DND-41 (cell line): ENCODE measurements at regions not wholly inside any gene's neighbourhood (a gene's known extent, or its start where the extent isn't known, plus 50 kb on each side); places are given as distances from the start of the nearest gene placed in this dataset.

Source experiments
- ATAC-seq: fragments of 200-7000 bp; cut with Tn5 transposase; 3 replicates; pipeline ENCODE4 v1.9.1; 2021; ENCODE audit warnings: low read depth; ENCODE audit not compliant: insufficient read depth
- DNase-seq: peaks from one replicate; pipeline ENCODE4 v3.0.0-alpha.2; 2020
- H2AFZ ChIP-seq: 2 replicates; pipeline ENCODE4 v1.6.0; 2012; ENCODE audit warnings: low read depth, low read length
- H3K27ac ChIP-seq: 2 replicates; pipeline ENCODE4 v1.5.1; 2012; ENCODE audit warnings: low read length, inconsistent platforms
- H3K27me3 ChIP-seq: fragments of 200-600 bp; sonication (generic); 2 replicates; pipeline ENCODE4 v1.6.0; 2012; ENCODE audit warnings: low read length, mild to moderate bottlenecking, inconsistent platforms; ENCODE audit not compliant: insufficient read depth, poor library complexity
- H3K36me3 ChIP-seq: 2 replicates; pipeline ENCODE4 v1.5.1; 2012; ENCODE audit warnings: low read length, inconsistent platforms; ENCODE audit not compliant: insufficient read depth
- H3K4me1 ChIP-seq: 2 replicates; pipeline ENCODE4 v1.5.1; 2012; ENCODE audit warnings: mild to moderate bottlenecking, low read length; ENCODE audit not compliant: insufficient read depth
- H3K4me2 ChIP-seq: 2 replicates; pipeline ENCODE4 v1.6.0; 2012; ENCODE audit warnings: mild to moderate bottlenecking, moderate library complexity, low read length, inconsistent platforms; ENCODE audit not compliant: insufficient read depth
- H3K4me3 ChIP-seq, 2 experiments: fragments of 200-600 bp in 1 of 2; shearing (Covaris generic) in 1 of 2; 2 replicates each; pipeline ENCODE4 v1.5.1; 2012 to 2016; ENCODE audit warnings: inconsistent platforms in 2 of 2, low read length in 2 of 2, mild to moderate bottlenecking in 2 of 2, low read depth in 1 of 2, moderate library complexity in 1 of 2
- H3K79me2 ChIP-seq: 2 replicates; pipeline ENCODE4 v1.6.0; 2012; ENCODE audit warnings: low read length, inconsistent platforms; ENCODE audit not compliant: insufficient read depth
- H3K9ac ChIP-seq: 2 replicates; pipeline ENCODE4 v1.6.0; 2012; ENCODE audit warnings: low read depth, mild to moderate bottlenecking, inconsistent platforms, low read length, moderate library complexity
- H3K9me3 ChIP-seq: 2 replicates; pipeline ENCODE4 v1.5.1; 2012; ENCODE audit warnings: low read length, moderate library complexity, mild to moderate bottlenecking, inconsistent platforms; ENCODE audit not compliant: insufficient read depth, severe bottlenecking
- H4K20me1 ChIP-seq: 2 replicates; pipeline ENCODE4 v1.6.0; 2012; ENCODE audit warnings: low read length; ENCODE audit not compliant: insufficient read depth
- EZH2 ChIP-seq: IDR thresholded peaks from 3 replicates; pipeline ENCODE4 v1.6.1; 2012; ENCODE audit warnings: borderline replicate concordance, low read depth, mild to moderate bottlenecking, moderate library complexity, low read length, inconsistent platforms; ENCODE audit not compliant: severe bottlenecking
- TF ChIP-seq, protein P1 (sequence below): IDR thresholded peaks from 2 replicates; pipeline ENCODE4 v1.5.1; 2012; ENCODE audit warnings: borderline replicate concordance, low read length, moderate library complexity, mild to moderate bottlenecking; ENCODE audit not compliant: poor library complexity, severe bottlenecking; ENCODE audit errors: extremely low read depth

DNA sequence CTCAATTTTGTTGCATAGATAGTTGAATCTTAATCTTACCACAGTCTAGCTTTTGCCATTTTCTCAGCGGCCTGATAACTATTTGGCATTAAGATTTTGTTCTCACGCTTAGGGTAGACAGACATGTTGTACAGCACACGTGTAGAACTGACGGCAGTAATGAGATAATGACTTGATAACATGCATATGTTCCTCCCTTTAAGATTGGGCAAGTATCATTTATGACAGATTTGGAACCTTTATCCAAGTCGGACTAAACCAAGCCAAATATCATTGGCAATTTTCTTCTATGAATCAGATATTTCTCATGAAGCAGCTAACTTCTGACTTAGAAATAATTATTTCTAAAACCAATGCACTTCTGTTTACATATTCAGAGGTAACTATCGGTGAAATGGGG is 205.5 kb downstream of the NDFIP2 start:
- H4K20me1 ChIP-seq: no peaks in the 10 kb centered on the region
- H3K4me1 ChIP-seq: no peaks in the 10 kb centered on the region
- DNase-seq (no peak), ATAC-seq (no peak)
- H3K79me2 ChIP-seq: no peaks in the 10 kb centered on the region
- no peaks in the 10 kb centered on the region for H3K36me3 ChIP-seq
- no peak overlapping the region for H3K27ac ChIP-seq
- no peak overlapping the region for H3K4me3 ChIP-seq
- no peaks in the 10 kb centered on the region for H3K9me3 ChIP-seq
- no peak overlapping the region for H2AFZ ChIP-seq
- no peak overlapping the region for H3K9ac ChIP-seq
- no peak overlapping the region for H3K4me2 ChIP-seq
- no peak for TF ChIP-seq EZH2
- TF ChIP-seq, protein P1, sequence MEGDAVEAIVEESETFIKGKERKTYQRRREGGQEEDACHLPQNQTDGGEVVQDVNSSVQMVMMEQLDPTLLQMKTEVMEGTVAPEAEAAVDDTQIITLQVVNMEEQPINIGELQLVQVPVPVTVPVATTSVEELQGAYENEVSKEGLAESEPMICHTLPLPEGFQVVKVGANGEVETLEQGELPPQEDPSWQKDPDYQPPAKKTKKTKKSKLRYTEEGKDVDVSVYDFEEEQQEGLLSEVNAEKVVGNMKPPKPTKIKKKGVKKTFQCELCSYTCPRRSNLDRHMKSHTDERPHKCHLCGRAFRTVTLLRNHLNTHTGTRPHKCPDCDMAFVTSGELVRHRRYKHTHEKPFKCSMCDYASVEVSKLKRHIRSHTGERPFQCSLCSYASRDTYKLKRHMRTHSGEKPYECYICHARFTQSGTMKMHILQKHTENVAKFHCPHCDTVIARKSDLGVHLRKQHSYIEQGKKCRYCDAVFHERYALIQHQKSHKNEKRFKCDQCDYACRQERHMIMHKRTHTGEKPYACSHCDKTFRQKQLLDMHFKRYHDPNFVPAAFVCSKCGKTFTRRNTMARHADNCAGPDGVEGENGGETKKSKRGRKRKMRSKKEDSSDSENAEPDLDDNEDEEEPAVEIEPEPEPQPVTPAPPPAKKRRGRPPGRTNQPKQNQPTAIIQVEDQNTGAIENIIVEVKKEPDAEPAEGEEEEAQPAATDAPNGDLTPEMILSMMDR: no peak
- H3K27me3 ChIP-seq: peaks cover 12% of the 10 kb centered on the region

DNA sequence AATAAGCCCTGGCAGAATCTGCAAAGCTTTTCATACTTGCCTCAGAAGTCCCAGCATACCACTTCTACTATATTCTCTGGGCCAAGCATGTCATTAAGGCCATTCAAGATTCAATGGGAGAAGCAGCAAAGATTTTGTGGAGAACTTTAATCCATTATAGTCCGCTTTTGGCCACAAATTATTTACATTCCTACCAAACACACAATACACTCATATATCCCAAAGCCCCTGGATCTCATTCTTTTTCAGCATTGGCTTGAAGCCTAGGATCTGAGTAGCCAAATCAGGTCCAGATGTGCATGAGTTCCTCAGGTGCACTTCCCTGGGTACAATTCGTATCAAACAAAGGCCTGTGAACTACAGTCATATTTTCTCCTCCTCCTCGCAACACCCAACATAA is 203.4 kb downstream of the NDFIP2 start:
- Histone ChIP-seq H3K27me3 (peaks cover 12% of the 10 kb centered on the region), H3K4me1 (no peaks in the 10 kb centered on the region), H3K4me2 (no peak overlapping the region), H2AFZ (no peak overlapping the region), H3K36me3 (no peaks in the 10 kb centered on the region), H3K4me3 (no peak overlapping the region), H3K9ac (no peak overlapping the region), H4K20me1 (no peaks in the 10 kb centered on the region), H3K9me3 (no peaks in the 10 kb centered on the region), H3K27ac (no peak overlapping the region), H3K79me2 (no peaks in the 10 kb centered on the region)
- no peak for ATAC-seq
- DNase-seq: no peak
- no peak for TF ChIP-seq EZH2
- TF ChIP-seq, protein P1: no peak

DNA sequence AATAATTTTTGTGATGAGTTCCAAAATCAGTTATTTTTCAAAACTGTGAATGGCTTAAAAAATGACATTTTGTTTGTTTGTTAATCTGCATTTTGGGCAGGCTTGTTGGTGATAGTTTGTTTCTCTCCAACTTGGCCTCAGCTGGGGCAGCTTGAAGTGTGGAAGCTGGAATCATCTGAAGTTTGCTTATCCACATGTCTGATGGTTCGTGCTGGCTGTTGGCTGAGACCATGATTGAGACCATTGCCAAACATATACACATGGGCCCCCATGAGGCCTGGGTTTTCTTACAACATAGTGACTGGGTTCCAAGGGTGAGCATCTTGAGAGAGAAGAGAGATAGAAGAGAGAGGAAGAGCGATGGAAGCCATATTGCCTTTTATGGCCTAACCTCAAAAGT is 201.2 kb downstream of the NDFIP2 start:
- ATAC-seq (no peak), DNase-seq (no peak)
- no peak overlapping the region for H3K4me2 ChIP-seq
- no peaks in the 10 kb centered on the region for H3K9me3 ChIP-seq
- no peaks in the 10 kb centered on the region for H3K4me1 ChIP-seq
- H4K20me1 ChIP-seq: no peaks in the 10 kb centered on the region
- TF ChIP-seq, protein P1: no peak
- no peak for TF ChIP-seq EZH2
- H3K27me3 ChIP-seq: peaks cover 9% of the 10 kb centered on the region
- no peaks in the 10 kb centered on the region for H3K79me2 ChIP-seq
- no peaks in the 10 kb centered on the region for H3K36me3 ChIP-seq
- H2AFZ ChIP-seq: no peak overlapping the region
- H3K9ac ChIP-seq: no peak overlapping the region
- no peak overlapping the region for H3K4me3 ChIP-seq
- H3K27ac ChIP-seq: no peak overlapping the region

DNA sequence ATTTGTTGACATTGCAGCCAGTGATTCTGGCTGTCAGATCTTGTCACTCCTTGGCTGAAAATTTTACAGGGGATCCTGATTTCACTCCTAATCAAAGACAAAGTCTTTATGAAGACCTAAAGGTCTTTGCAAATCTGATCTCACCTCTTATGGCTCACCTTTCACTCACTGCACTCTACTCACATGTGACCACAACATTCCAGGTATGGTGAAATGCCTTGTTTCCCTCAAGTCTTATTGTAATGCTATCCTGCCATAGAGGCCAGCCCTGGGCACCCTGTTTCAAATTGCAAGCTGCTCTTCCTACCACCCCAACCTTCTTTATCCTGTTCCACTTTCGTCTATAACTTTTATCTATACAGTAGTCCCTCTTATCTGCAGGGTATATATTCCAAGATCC is 200.1 kb downstream of the NDFIP2 start:
- Histone ChIP-seq H3K9me3 (no peaks in the 10 kb centered on the region), H3K27me3 (peaks cover 7% of the 10 kb centered on the region), H3K4me1 (no peaks in the 10 kb centered on the region), H3K27ac (no peak overlapping the region), H3K36me3 (no peaks in the 10 kb centered on the region), H2AFZ (no peak overlapping the region), H3K9ac (no peak overlapping the region), H3K79me2 (no peaks in the 10 kb centered on the region), H3K4me3 (no peak overlapping the region), H3K4me2 (no peak overlapping the region), H4K20me1 (no peaks in the 10 kb centered on the region)
- ATAC-seq (no peak), DNase-seq (no peak)
- TF ChIP-seq EZH2: no peak
- TF ChIP-seq, protein P1: no peak
